DND-41 (cell line): ENCODE measurements at regions not wholly inside any gene's neighbourhood (a gene's known extent, or its start where the extent isn't known, plus 50 kb on each side); places are given as distances from the start of the nearest gene placed in this dataset.

Source experiments
- EZH2 ChIP-seq: IDR thresholded peaks from 3 replicates; pipeline ENCODE4 v1.6.1; 2012; ENCODE audit warnings: borderline replicate concordance, low read depth, mild to moderate bottlenecking, moderate library complexity, low read length, inconsistent platforms; ENCODE audit not compliant: severe bottlenecking
- TF ChIP-seq, protein P1 (sequence below): IDR thresholded peaks from 2 replicates; pipeline ENCODE4 v1.5.1; 2012; ENCODE audit warnings: borderline replicate concordance, low read length, moderate library complexity, mild to moderate bottlenecking; ENCODE audit not compliant: poor library complexity, severe bottlenecking; ENCODE audit errors: extremely low read depth

- TF ChIP-seq, protein P1, sequence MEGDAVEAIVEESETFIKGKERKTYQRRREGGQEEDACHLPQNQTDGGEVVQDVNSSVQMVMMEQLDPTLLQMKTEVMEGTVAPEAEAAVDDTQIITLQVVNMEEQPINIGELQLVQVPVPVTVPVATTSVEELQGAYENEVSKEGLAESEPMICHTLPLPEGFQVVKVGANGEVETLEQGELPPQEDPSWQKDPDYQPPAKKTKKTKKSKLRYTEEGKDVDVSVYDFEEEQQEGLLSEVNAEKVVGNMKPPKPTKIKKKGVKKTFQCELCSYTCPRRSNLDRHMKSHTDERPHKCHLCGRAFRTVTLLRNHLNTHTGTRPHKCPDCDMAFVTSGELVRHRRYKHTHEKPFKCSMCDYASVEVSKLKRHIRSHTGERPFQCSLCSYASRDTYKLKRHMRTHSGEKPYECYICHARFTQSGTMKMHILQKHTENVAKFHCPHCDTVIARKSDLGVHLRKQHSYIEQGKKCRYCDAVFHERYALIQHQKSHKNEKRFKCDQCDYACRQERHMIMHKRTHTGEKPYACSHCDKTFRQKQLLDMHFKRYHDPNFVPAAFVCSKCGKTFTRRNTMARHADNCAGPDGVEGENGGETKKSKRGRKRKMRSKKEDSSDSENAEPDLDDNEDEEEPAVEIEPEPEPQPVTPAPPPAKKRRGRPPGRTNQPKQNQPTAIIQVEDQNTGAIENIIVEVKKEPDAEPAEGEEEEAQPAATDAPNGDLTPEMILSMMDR = no peak
- TF ChIP-seq EZH2 = no peak
Observed at GRCh38 chr4:20019310-20020015, 232.2 kb upstream of the SLIT2 start.
